GM19239 (cell line): ENCODE measurements at regions not wholly inside any gene's neighbourhood (a gene's known extent, or its start where the extent isn't known, plus 50 kb on each side); places are given as distances from the start of the nearest gene placed in this dataset.
"Not testable (repeated sequence)": the region's sequence is repeated elsewhere in the genome, so short reads cannot be mapped to it uniquely, and the experiment has no call there.

Source experiments
- DNase-seq: peaks from one replicate; pipeline ENCODE4 v3.0.0; 2011; ENCODE audit warnings: low spot score; ENCODE audit not compliant: insufficient read length
- FAIRE-seq: peaks from 2 replicates; lab custom pipeline; 2011; peaks lifted over from hg19 to GRCh38; lab: Jason Lieb, UNC

- DNase-seq = no peak
- FAIRE-seq = no peak
These were observed 199.5 kb upstream of the TAS2R1 start for GRCh38 chr5:9829621-9830020.

GRCh38 chr5:9820691-9821449 is 190.7 kb upstream of the TAS2R1 start:
- FAIRE-seq (no peak), DNase-seq (no peak)

GRCh38 chr5:9818340-9818845 is 188.2 kb upstream of the TAS2R1 start:
- DNase-seq (no peak), FAIRE-seq (no peak)

DNA sequence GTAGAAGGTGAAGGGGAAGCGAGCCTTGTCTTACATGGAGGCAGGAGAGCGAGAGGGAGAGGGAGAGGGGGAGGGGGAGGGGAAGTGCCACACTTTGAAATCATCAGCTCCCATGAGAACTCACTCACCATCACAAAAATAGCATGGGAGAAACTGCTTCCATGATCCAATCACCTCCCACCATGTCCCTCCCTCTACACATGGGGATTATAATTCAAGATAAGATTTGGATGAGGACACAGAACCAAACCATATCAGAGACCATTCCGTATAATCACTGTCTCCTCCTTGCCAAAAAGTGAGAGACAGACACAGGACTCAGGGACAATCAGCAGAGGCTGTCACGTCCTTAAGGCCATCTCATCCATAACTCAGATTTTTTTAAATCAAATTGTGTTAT is 187.7 kb upstream of the TAS2R1 start:
- FAIRE-seq (no peak), DNase-seq (no peak)

- no peak for DNase-seq
- no peak for FAIRE-seq
These were observed 184.9 kb upstream of the TAS2R1 start for GRCh38 chr5:9815051-9815450.

GRCh38 chr5:9813305-9813704 is 183.2 kb upstream of the TAS2R1 start:
- DNase-seq = no peak
- no peak for FAIRE-seq

GRCh38 chr5:9807366-9807765 is 177.2 kb upstream of the TAS2R1 start:
- DNase-seq, FAIRE-seq: not testable (repeated sequence)

DNA sequence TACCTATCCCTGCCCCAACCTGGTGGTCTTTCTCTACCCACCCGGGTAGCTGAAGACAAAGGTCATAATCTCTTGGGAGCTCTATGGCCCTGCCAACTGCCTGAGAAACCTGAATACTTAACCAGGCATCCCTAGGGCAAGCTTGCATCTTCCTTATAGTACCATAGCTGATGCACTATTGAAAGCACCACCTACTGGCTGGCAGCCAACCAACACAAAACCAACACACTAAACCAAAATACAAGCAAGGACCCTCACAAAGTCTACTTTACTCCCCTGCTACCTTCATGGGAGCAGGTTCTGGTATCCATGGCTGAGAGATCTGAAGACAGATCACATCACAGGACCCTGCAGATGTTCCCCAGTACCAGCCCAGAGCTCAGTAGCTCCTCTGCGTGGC is 171.8 kb upstream of the TAS2R1 start:
- DNase-seq = no peak
- FAIRE-seq = no peak

GRCh38 chr5:9799606-9800005 is 169.5 kb upstream of the TAS2R1 start:
- FAIRE-seq (no peak), DNase-seq (no peak)

- FAIRE-seq (no peak), DNase-seq (no peak)
These were observed 160.1 kb upstream of the TAS2R1 start for GRCh38 chr5:9790276-9790675.

DNA sequence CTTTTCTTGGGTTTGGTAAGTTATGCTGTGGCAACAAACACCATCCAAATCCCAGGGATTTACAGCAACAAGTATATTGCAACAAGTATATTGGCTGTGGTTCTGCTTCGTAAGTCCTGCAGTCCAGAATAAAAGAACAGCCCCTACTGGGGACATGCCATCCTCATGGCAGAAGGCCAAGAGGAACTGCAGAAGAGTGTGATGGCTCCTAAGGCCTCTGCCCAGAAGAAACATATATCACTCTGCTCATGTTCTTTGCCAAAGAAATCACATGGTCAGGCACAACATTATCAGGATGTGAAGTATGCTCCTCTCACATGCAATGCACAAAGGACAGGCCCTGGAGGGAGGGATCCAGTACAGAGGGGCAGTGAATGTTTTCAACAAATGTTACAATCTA is 159.6 kb upstream of the TAS2R1 start:
- DNase-seq (no peak), FAIRE-seq (no peak)

DNA sequence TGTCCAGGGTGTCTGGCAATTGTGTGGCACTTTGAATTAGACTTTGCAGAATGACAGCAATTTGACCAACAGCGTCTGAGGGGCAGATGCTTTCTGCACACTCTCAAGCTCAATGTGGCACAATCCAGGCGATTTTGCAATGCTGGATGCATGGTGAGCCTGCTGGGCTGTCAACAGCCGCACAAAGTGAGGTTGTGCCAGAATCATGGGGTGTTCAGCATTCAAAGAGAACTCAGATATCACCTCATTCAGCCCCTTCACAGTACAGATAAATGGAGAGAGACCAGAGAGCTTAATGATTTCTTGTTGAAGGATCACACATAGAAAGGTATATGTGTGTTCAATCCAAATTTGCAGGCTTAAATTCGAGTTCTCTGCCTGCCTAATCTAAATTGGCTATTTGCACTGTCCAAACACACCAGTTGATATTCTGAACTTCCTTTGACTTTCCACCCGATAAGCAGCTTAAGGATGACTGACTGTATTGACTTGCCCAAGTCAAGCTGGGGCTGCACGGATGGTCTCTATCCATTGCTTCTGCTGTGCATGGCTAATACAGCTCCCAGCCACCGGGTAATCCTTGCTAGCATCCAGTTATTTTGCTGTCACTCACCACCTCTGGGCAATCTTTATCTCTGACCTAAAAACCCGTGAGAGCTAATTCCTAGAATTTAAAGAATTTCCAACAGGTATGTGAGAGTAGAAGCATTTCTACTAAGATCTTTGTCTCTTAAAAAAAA is 157.9 kb upstream of the TAS2R1 start:
- FAIRE-seq (no peak), DNase-seq (no peak)

GRCh38 chr5:9786380-9787360 is 156.5 kb upstream of the TAS2R1 start:
- DNase-seq (no peak), FAIRE-seq (no peak)

DNA sequence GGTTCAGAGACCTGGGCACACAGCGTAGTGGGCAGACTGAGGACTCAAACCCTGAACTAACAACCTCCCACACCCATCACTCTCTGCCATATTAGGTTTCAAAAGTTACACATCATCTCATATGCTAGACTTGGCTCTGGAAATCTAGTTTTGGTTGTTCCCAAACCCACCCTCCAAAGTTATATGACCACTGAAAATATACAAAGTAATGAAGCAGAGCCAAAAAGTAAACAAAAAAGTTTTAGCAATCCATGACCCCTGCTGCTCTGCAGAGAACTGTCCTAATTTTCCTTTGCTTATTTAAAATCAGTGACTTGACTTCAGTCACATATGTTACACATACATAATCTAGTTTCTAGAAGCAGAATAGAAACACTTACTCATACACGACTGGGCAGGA is 155.6 kb upstream of the TAS2R1 start:
- FAIRE-seq (no peak), DNase-seq (no peak)

- no peak for FAIRE-seq
- DNase-seq = no peak
These were observed 154.1 kb upstream of the TAS2R1 start for GRCh38 chr5:9784231-9784630.

GRCh38 chr5:9782826-9783560 is 152.8 kb upstream of the TAS2R1 start:
- DNase-seq (no peak), FAIRE-seq (no peak)

DNA sequence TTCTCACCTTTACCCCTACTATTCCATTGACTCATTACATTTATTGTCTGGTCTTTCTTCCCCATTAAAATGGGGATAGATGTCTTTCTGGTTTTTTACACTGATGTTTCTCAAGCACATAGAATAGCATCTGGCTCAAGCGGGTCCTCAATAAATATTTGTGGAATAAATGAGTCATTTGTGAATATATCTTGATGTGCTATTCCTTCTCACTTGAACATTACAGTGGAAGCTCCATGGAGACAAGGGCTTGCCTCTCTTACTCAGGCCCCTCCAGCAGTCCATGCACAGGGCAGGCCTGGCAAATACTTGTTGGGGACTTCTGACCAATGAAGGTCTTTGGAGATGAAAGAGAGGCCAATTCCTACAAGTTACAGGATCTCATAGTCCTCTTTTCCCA is 151.7 kb upstream of the TAS2R1 start:
- FAIRE-seq (no peak), DNase-seq (no peak)

GRCh38 chr5:9781275-9781674 is 151.1 kb upstream of the TAS2R1 start:
- no peak for FAIRE-seq
- DNase-seq = no peak

DNA sequence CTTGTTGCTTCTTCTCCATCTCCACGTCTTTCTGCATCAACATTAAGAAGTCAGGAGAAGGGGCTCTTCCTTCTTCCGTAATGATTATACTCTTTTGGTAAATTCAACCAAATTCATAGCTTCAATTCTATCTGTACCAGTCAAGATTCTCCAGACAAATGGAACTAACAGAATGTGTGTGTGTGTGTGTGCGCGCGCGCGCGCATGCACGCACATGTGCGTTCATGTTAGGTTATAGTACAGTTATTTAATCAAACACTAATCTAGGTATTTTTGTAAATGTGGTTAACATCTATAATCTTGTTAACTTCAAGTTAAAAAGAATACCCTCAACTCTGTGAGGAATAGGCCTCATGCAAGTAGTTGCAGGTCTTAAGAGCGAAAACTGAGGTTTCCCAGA is 150.3 kb upstream of the TAS2R1 start:
- FAIRE-seq (no peak), DNase-seq (no peak)

DNA sequence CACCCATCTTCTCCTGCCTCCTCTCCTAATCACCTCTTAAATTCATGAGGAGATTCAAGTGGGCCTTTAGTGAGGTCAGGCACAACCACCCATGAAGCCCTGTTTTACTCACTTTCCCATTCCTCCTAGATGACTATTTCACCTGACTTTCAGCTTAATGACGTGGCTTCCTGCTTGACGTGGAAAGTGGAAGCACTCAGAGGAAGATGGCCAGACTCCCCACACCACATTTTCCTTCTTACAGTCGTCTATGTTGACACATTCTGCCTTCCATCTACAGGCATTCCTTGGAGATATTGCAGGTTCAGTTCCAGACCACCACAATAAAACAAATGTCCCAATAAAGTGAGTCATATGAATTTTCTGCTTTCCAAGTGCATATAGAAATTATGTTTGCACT is 146.4 kb upstream of the TAS2R1 start:
- no peak for DNase-seq
- no peak for FAIRE-seq
